H1 (cell line): ENCODE measurements at regions not wholly inside any gene's neighbourhood (a gene's known extent, or its start where the extent isn't known, plus 50 kb on each side); places are given as distances from the start of the nearest gene placed in this dataset.

Source experiments
- CTCF ChIA-PET: fragments of 300-600 bp; sonication (Branson Sonifier 250); formaldehyde crosslinking; loops from one replicate; lab custom pipeline; 2021; ENCODE audit not compliant: partially characterized antibody; lab: Charles Lee
- POLR2A ChIA-PET: fragments of 300-600 bp; sonication (Branson Sonifier 250); formaldehyde crosslinking; loops from one replicate; lab custom pipeline; 2021; ENCODE audit warnings: inconsistent platforms; ENCODE audit not compliant: partially characterized antibody; lab: Charles Lee
- DNase-seq, 2 experiments: peaks; one replicate each; pipeline versions ENCODE4 v3.0.0 to v3.0.0-alpha.2; 2010 to 2022; ENCODE audit warnings: low spot score in 2 of 2, low read depth in 1 of 2, mixed read lengths in 1 of 2
- FAIRE-seq: peaks from 2 replicates; lab custom pipeline; 2011; peaks lifted over from hg19 to GRCh38; lab: Jason Lieb, UNC
- H2AFZ ChIP-seq: 2 replicates; pipeline ENCODE4 v1.8.1; 2012; ENCODE audit warnings: low read length, inconsistent platforms
- H2AK5ac ChIP-seq: 2 replicates; pipeline ENCODE4 v1.6.1; 2013; ENCODE audit warnings: low read depth, low read length
- H2BK120ac ChIP-seq: replicated peaks from 2 replicates; pipeline ENCODE3; 2013; ENCODE audit warnings: low read depth, low read length, inconsistent platforms
- H2BK12ac ChIP-seq: 2 replicates; pipeline ENCODE4 v1.6.1; 2013; ENCODE audit warnings: low read depth, low read length
- H2BK15ac ChIP-seq: 2 replicates; pipeline ENCODE4 v1.6.1; 2013; ENCODE audit warnings: low read length
- H2BK20ac ChIP-seq: 2 replicates; pipeline ENCODE4 v1.6.1; 2013; ENCODE audit warnings: low read length
- H2BK5ac ChIP-seq: 2 replicates; pipeline ENCODE4 v1.6.1; 2013; ENCODE audit warnings: low read depth, low read length
- H3K14ac ChIP-seq: 2 replicates; pipeline ENCODE4 v1.6.1; 2013; ENCODE audit warnings: inconsistent platforms; ENCODE audit not compliant: insufficient read length
- H3K18ac ChIP-seq: 2 replicates; pipeline ENCODE4 v1.6.1; 2013; ENCODE audit warnings: low read length; ENCODE audit errors: extremely low read depth
- H3K23ac ChIP-seq: 2 replicates; pipeline ENCODE4 v1.6.1; 2013; ENCODE audit warnings: inconsistent platforms; ENCODE audit not compliant: insufficient read length
- H3K23me2 ChIP-seq: 2 replicates; pipeline ENCODE4 v1.6.1; 2013; ENCODE audit warnings: low read depth, low read length
- H3K27ac ChIP-seq: 2 replicates; pipeline ENCODE4 v1.6.1; 2011; ENCODE audit warnings: low read depth, low read length, inconsistent platforms
- H3K27me3 ChIP-seq, 4 experiments: replicated peaks in 1 of 4; 1 replicate in 1 of 4; 2 replicates in 3 of 4; pipeline versions ENCODE4 v1.6.1 to v1.8.1; 2011 to 2013; ENCODE audit warnings: low read length in 3 of 4, mild to moderate bottlenecking in 3 of 4, inconsistent platforms in 2 of 4, mixed read lengths in 2 of 4, moderate library complexity in 1 of 4; ENCODE audit not compliant: control insufficient read depth in 3 of 4, insufficient read depth in 3 of 4; ENCODE audit errors: extremely low read depth in 1 of 4
- H3K36me3 ChIP-seq, 4 experiments: 2 replicates each; pipeline versions ENCODE4 v1.6.1 to v1.8.1; 2011 to 2013; ENCODE audit warnings: mild to moderate bottlenecking in 4 of 4, low read length in 3 of 4, moderate library complexity in 2 of 4, control low read depth in 1 of 4, inconsistent platforms in 1 of 4; ENCODE audit not compliant: insufficient read depth in 4 of 4, control insufficient read depth in 2 of 4
- H3K4ac ChIP-seq: replicated peaks from 2 replicates; pipeline ENCODE3; 2013; ENCODE audit warnings: low read length, low read depth, mixed read lengths, inconsistent platforms; ENCODE audit not compliant: insufficient read length
- H3K4me1 ChIP-seq, 4 experiments: replicated peaks in 1 of 4; 1 replicate in 1 of 4; 2 replicates in 3 of 4; pipeline versions ENCODE4 v1.6.1 to v1.8.1; 2011 to 2013; ENCODE audit warnings: low read length in 3 of 4, inconsistent platforms in 2 of 4, mixed read lengths in 1 of 4; ENCODE audit not compliant: insufficient read depth in 4 of 4, control insufficient read depth in 3 of 4
- H3K4me2 ChIP-seq, 2 experiments: 2 replicates each; pipeline versions ENCODE4 v1.6.1 to v1.8.1; 2011 to 2013; ENCODE audit warnings: low read depth in 2 of 2, low read length in 2 of 2, control low read depth in 1 of 2, inconsistent platforms in 1 of 2, mild to moderate bottlenecking in 1 of 2; ENCODE audit not compliant: insufficient read depth in 1 of 2
- H3K4me3 ChIP-seq, 4 experiments: fragments of 200-600, 300-600 bp in 1 of 4; sonication (generic), shearing (Covaris generic), sonication (Bioruptor Twin) in 1 of 4; 2 replicates each; pipeline versions ENCODE4 v1.5.1 to v1.8.1; 2011 to 2016; ENCODE audit warnings: low read length in 4 of 4, low read depth in 3 of 4, control low read depth in 2 of 4, inconsistent platforms in 2 of 4, mild to moderate bottlenecking in 2 of 4, mixed read lengths in 1 of 4, moderate library complexity in 1 of 4; ENCODE audit not compliant: insufficient read depth in 2 of 4; ENCODE audit errors: extremely low read depth in 1 of 4
- H3K56ac ChIP-seq: replicated peaks from 2 replicates; pipeline ENCODE3; 2013; ENCODE audit warnings: low read depth, mild to moderate bottlenecking, mixed read lengths, low read length, inconsistent platforms; ENCODE audit not compliant: insufficient read length
- H3K79me1 ChIP-seq: 2 replicates; pipeline ENCODE4 v1.6.1; 2013; ENCODE audit warnings: low read depth, low read length, control low read depth
- H3K79me2 ChIP-seq, 2 experiments: 2 replicates each; pipeline versions ENCODE4 v1.6.1 to v1.8.1; 2012 to 2013; ENCODE audit warnings: low read length in 2 of 2, mild to moderate bottlenecking in 2 of 2, inconsistent platforms in 1 of 2; ENCODE audit not compliant: insufficient read depth in 2 of 2, control insufficient read depth in 1 of 2
- H3K9ac ChIP-seq, 4 experiments: replicated peaks in 1 of 4; 1 replicate in 1 of 4; 2 replicates in 3 of 4; pipeline versions ENCODE4 v1.6.1 to v1.8.1; 2011 to 2013; ENCODE audit warnings: low read depth in 3 of 4, low read length in 3 of 4, control low read depth in 2 of 4, mild to moderate bottlenecking in 2 of 4, moderate library complexity in 2 of 4, inconsistent platforms in 1 of 4; ENCODE audit errors: extremely low read depth in 1 of 4
- H3K9me3 ChIP-seq, 2 experiments: 2 replicates each; pipeline versions ENCODE4 v1.6.1 to v1.8.1; 2012 to 2013; ENCODE audit warnings: mild to moderate bottlenecking in 2 of 2, moderate library complexity in 2 of 2, control low read depth in 1 of 2, inconsistent platforms in 1 of 2, low read depth in 1 of 2, low read length in 1 of 2, mixed read lengths in 1 of 2; ENCODE audit not compliant: insufficient read depth in 2 of 2
- H4K20me1 ChIP-seq, 2 experiments: replicated peaks in 1 of 2; 2 replicates each; pipeline versions ENCODE3 to v1.8.1; 2011 to 2013; ENCODE audit warnings: inconsistent platforms in 2 of 2, low read length in 2 of 2, mild to moderate bottlenecking in 1 of 2; ENCODE audit not compliant: insufficient read depth in 2 of 2, control insufficient read depth in 1 of 2
- H4K5ac ChIP-seq: 2 replicates; pipeline ENCODE4 v1.6.1; 2013; ENCODE audit warnings: low read length, low read depth, mixed read lengths, inconsistent platforms; ENCODE audit not compliant: insufficient read length
- H4K8ac ChIP-seq: 2 replicates; pipeline ENCODE4 v1.8.0; 2013; ENCODE audit warnings: mild to moderate bottlenecking, moderate library complexity, low read length, inconsistent platforms; ENCODE audit not compliant: insufficient read depth; ENCODE audit errors: extremely low read depth
- H4K91ac ChIP-seq: replicated peaks from 2 replicates; pipeline ENCODE3; 2013; ENCODE audit warnings: low read length, mixed read lengths, inconsistent platforms; ENCODE audit not compliant: insufficient read length
- ASH2L ChIP-seq: fragments of 200-600, 300-600 bp; sonication (generic); IDR thresholded peaks from one replicate; pipeline ENCODE4 v1.7.1; 2017; ENCODE audit warnings: low read length
- CBX5 ChIP-seq: fragments of 300-800, 300-1000 bp; sonication (generic); IDR thresholded peaks from 2 replicates; pipeline ENCODE4 v1.7.1; 2016; ENCODE audit warnings: antibody characterized with exemption, low read length, low read depth
- CREB1 ChIP-seq: IDR thresholded peaks from 2 replicates; pipeline ENCODE4 v1.6.1; 2012; ENCODE audit warnings: inconsistent platforms
- EP300 ChIP-seq, 2 experiments: IDR thresholded peaks; 1 replicate in 1 of 2; 2 replicates in 1 of 2; pipeline ENCODE4 v1.6.1; 2011 to 2012; ENCODE audit warnings: low read depth in 2 of 2, low read length in 2 of 2, mild to moderate bottlenecking in 2 of 2, borderline replicate concordance in 1 of 2, inconsistent platforms in 1 of 2, moderate library complexity in 1 of 2
- FOSL1 ChIP-seq: IDR thresholded peaks from 2 replicates; pipeline ENCODE4 v1.6.1; 2011; ENCODE audit warnings: mild to moderate bottlenecking, low read depth, low read length, moderate library complexity; ENCODE audit not compliant: insufficient read depth
- GABPA ChIP-seq: IDR thresholded peaks from 2 replicates; pipeline ENCODE4 v1.6.1; 2011; ENCODE audit warnings: mild to moderate bottlenecking, low read length, moderate library complexity, borderline replicate concordance; ENCODE audit not compliant: insufficient read depth
- KDM5A ChIP-seq: fragments of 200-600 bp; IDR thresholded peaks from 2 replicates; pipeline ENCODE4 v1.7.1; 2012; ENCODE audit warnings: mild to moderate bottlenecking, low read length, inconsistent platforms, mixed read lengths
- NANOG ChIP-seq: IDR thresholded peaks from 2 replicates; pipeline ENCODE4 v1.6.1; 2011; ENCODE audit warnings: low read length, low read depth, mild to moderate bottlenecking, inconsistent platforms; ENCODE audit not compliant: insufficient read depth, poor library complexity, severe bottlenecking
- POLR2A ChIP-seq, 2 experiments: IDR thresholded peaks; 1 replicate in 1 of 2; 2 replicates in 1 of 2; pipeline ENCODE4 v1.6.1; 2011; ENCODE audit warnings: low read depth in 2 of 2, low read length in 2 of 2, mild to moderate bottlenecking in 2 of 2; ENCODE audit errors: control extremely low read depth in 1 of 2
- RNF2 ChIP-seq: fragments of 200-900, 300-1000 bp; sonication (generic); IDR thresholded peaks from 2 replicates; pipeline ENCODE4 v1.7.1; 2016; ENCODE audit warnings: borderline replicate concordance, low read depth, mild to moderate bottlenecking, antibody characterized with exemption, low read length; ENCODE audit not compliant: poor library complexity, severe bottlenecking; ENCODE audit errors: missing control alignments
- SIX5 ChIP-seq: IDR thresholded peaks from 2 replicates; pipeline ENCODE4 v1.6.1; 2011; ENCODE audit warnings: mild to moderate bottlenecking, low read depth, low read length
- SP1 ChIP-seq: IDR thresholded peaks from 2 replicates; pipeline ENCODE4 v1.6.1; 2011; ENCODE audit warnings: low read depth, low read length
- TBP ChIP-seq: IDR thresholded peaks from 2 replicates; pipeline ENCODE4 v1.6.1; 2011; ENCODE audit warnings: low read depth, low read length, improper control_type of control experiment
- TEAD4 ChIP-seq: IDR thresholded peaks from 2 replicates; pipeline ENCODE4 v1.6.1; 2012; ENCODE audit warnings: low read depth, low read length, inconsistent platforms, mixed read lengths
- WGBS, 2 experiments: shearing (Covaris generic) in 1 of 2; methylation state at CpG; one replicate each; pipeline versions ENCODE4 v1.1.6 to v1.1.7; 2013 to 2015; ENCODE audit warnings: low lambda C conversion rate in 2 of 2, mixed read lengths in 2 of 2, inconsistent platforms in 1 of 2, low coverage in 1 of 2, missing lambda C conversion rate in 1 of 2; ENCODE audit not compliant: insufficient replicate concordance in 2 of 2, insufficient coverage in 1 of 2, insufficient read length in 1 of 2; ENCODE audit errors: extremely low coverage in 1 of 2, missing lambda C conversion rate in 1 of 2; 5-methylcytosine and 5-hydroxymethylcytosine counted together
- TF ChIP-seq, protein P1 (sequence below): IDR thresholded peaks from 2 replicates; pipeline ENCODE4 v1.6.1; 2011; ENCODE audit warnings: low read length, improper control_type of control experiment

GRCh38 chr6:78390066-78390465, 477.3 kb upstream of the IRAK1BP1 start:
- H3K27ac ChIP-seq = no peak overlapping the region
- no peak overlapping the region for H3K18ac ChIP-seq
- DNase-seq = no peak
- no peak for FAIRE-seq
- H2BK120ac ChIP-seq = no peak overlapping the region
- H3K4me2 ChIP-seq = no peak overlapping the region
- H4K5ac ChIP-seq = no peak overlapping the region
- H2BK15ac ChIP-seq = no peak overlapping the region
- no peak overlapping the region for H2AK5ac ChIP-seq
- 74% methylated on average over 1 of the region's 1 CpG; no CpG with 5 or more reads in 1 of the 2 experiments for WGBS, 2 experiments
- no peak overlapping the region for H4K8ac ChIP-seq
- no peaks in the 10 kb centered on the region for H3K27me3 ChIP-seq
- H3K14ac ChIP-seq = no peak overlapping the region
- H4K20me1 ChIP-seq = no peaks in the 10 kb centered on the region
- H3K23me2 ChIP-seq = no peaks in the 10 kb centered on the region
- no peaks in the 10 kb centered on the region for H3K79me1 ChIP-seq
- ChIA-PET CTCF (no interaction called here), POLR2A (no interaction called here)
- no peak overlapping the region for H2BK12ac ChIP-seq
- no peak overlapping the region for H3K4me3 ChIP-seq
- H3K4me1 ChIP-seq = no peaks in the 10 kb centered on the region
- no peaks in the 10 kb centered on the region for H3K79me2 ChIP-seq
- H2BK5ac ChIP-seq = no peak overlapping the region
- no peak overlapping the region for H3K9ac ChIP-seq
- peaks cover 15% of the 10 kb centered on the region in 2 experiments; a peak in 3 of 4 replicates for H3K9me3 ChIP-seq
- H3K36me3 ChIP-seq = no peaks in the 10 kb centered on the region
- no peak overlapping the region for H3K56ac ChIP-seq
- no peak overlapping the region for H2BK20ac ChIP-seq
- H2AFZ ChIP-seq = no peak overlapping the region
- no peak overlapping the region for H3K4ac ChIP-seq
- H4K91ac ChIP-seq = no peak overlapping the region
- H3K23ac ChIP-seq = no peak overlapping the region
- TF ChIP-seq NANOG (no peak), ASH2L (no peak), GABPA (no peak), EP300 (IDR thresholded peaks at IDR 0.05; ENCODE audit: borderline replicate concordance in 1 of 2, low read depth in 2 of 2, low read length in 2 of 2) (no peak), SIX5 (no peak), TEAD4 (no peak), KDM5A (no peak), FOSL1 (no peak), CBX5 (no peak), RNF2 (no peak), POLR2A (IDR thresholded peaks at IDR 0.05; ENCODE audit: control extremely low read depth in 1 of 2, low read depth in 2 of 2, low read length in 2 of 2) (no peak), CREB1 (no peak), SP1 (no peak), TBP (no peak)
- TF ChIP-seq, protein P1, sequence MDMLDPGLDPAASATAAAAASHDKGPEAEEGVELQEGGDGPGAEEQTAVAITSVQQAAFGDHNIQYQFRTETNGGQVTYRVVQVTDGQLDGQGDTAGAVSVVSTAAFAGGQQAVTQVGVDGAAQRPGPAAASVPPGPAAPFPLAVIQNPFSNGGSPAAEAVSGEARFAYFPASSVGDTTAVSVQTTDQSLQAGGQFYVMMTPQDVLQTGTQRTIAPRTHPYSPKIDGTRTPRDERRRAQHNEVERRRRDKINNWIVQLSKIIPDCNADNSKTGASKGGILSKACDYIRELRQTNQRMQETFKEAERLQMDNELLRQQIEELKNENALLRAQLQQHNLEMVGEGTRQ = no peak
